ENCODE measurements at regions not wholly inside any gene's neighbourhood (a gene's known extent, or its start where the extent isn't known, plus 50 kb on each side); places are given as distances from the start of the nearest gene placed in this dataset.

- H3K4me1 ChIP-seq (replicated peaks in 1 of 4; ENCODE audit: control insufficient read depth in 3 of 4, insufficient read depth in 4 of 4, low read length in 3 of 4): peaks cover 0 to 6% (median 5%) of the 10 kb centered on the region in 4 experiments; a peak in 2 of 7 replicates
- no peak overlapping the region for H3K4ac ChIP-seq (replicated peaks; ENCODE audit: insufficient read length, low read depth, low read length)
- ChIA-PET CTCF (ENCODE audit: partially characterized antibody) (interaction anchor here (0.6 to 2.0 kb wide), 21 partner anchors 9 to 273 kb away, joined by 3 to 13 read pairs (median 3); no protein-coding TSS in a partner anchor), POLR2A (ENCODE audit: partially characterized antibody) (interaction anchor here (1.6 kb wide), 1 partner anchor 9 kb away, joined by 4 read pairs; no protein-coding TSS in a partner anchor)
- no peak overlapping the region for H3K4me3 ChIP-seq (ENCODE audit: extremely low read depth in 1 of 4, insufficient read depth in 2 of 4, low read depth in 3 of 4, low read length in 4 of 4)
- no peak overlapping the region for H3K23ac ChIP-seq (ENCODE audit: insufficient read length)
- no peak overlapping the region for H4K8ac ChIP-seq (ENCODE audit: extremely low read depth, insufficient read depth, low read length)
- peak overlapping the region in 1 of 2 experiments; percentile 1; a peak in 1 of 4 replicates for H3K4me2 ChIP-seq (ENCODE audit: insufficient read depth in 1 of 2, low read depth in 2 of 2, low read length in 2 of 2)
- H3K56ac ChIP-seq (replicated peaks; ENCODE audit: insufficient read length, low read depth, low read length): no peak overlapping the region
- H4K5ac ChIP-seq (ENCODE audit: insufficient read length, low read depth, low read length): no peak overlapping the region
- H2BK5ac ChIP-seq (ENCODE audit: low read depth, low read length): no peak overlapping the region
- no peaks in the 10 kb centered on the region for H3K9me3 ChIP-seq (ENCODE audit: insufficient read depth in 2 of 2, low read depth in 1 of 2, low read length in 1 of 2)
- H3K23me2 ChIP-seq (ENCODE audit: low read depth, low read length): no peaks in the 10 kb centered on the region
- H2AK5ac ChIP-seq (ENCODE audit: low read depth, low read length): no peak overlapping the region
- FAIRE-seq (peak; percentile 91), DNase-seq (ENCODE audit: low read depth in 1 of 2, low spot score in 2 of 2) (peak; percentile 10 to 50)
- no peak overlapping the region for H4K91ac ChIP-seq (replicated peaks; ENCODE audit: insufficient read length, low read length)
- no peak overlapping the region for H3K14ac ChIP-seq (ENCODE audit: insufficient read length)
- no peak overlapping the region for H3K9ac ChIP-seq (replicated peaks in 1 of 4; ENCODE audit: extremely low read depth in 1 of 4, low read depth in 3 of 4, low read length in 3 of 4)
- H2BK15ac ChIP-seq (ENCODE audit: low read length): no peak overlapping the region
- no peaks in the 10 kb centered on the region for H3K79me1 ChIP-seq (ENCODE audit: low read depth, low read length)
- no peak overlapping the region for H2BK120ac ChIP-seq (replicated peaks; ENCODE audit: low read depth, low read length)
- H3K79me2 ChIP-seq (ENCODE audit: control insufficient read depth in 1 of 2, insufficient read depth in 2 of 2, low read length in 2 of 2): no peaks in the 10 kb centered on the region
- no peaks in the 10 kb centered on the region for H3K27me3 ChIP-seq (replicated peaks in 1 of 4; ENCODE audit: control insufficient read depth in 3 of 4, extremely low read depth in 1 of 4, insufficient read depth in 3 of 4, low read length in 3 of 4)
- H3K36me3 ChIP-seq (ENCODE audit: control insufficient read depth in 2 of 4, insufficient read depth in 4 of 4, low read length in 3 of 4): no peaks in the 10 kb centered on the region
- H2AFZ ChIP-seq (ENCODE audit: low read length): peak overlapping the region; percentile 88
- no peak overlapping the region for H2BK12ac ChIP-seq (ENCODE audit: low read depth, low read length)
- WGBS, 2 experiments (ENCODE audit: extremely low coverage in 1 of 2, insufficient coverage in 1 of 2, insufficient read length in 1 of 2, insufficient replicate concordance in 2 of 2, low coverage in 1 of 2, low lambda C conversion rate in 2 of 2, missing lambda C conversion rate in 1 of 2): 46% methylated on average over 8 of the region's 8 CpGs; no CpG with 5 or more reads in 1 of the 2 experiments
- no peak overlapping the region for H3K18ac ChIP-seq (ENCODE audit: extremely low read depth, low read length)
- no peaks in the 10 kb centered on the region for H4K20me1 ChIP-seq (replicated peaks in 1 of 2; ENCODE audit: control insufficient read depth in 1 of 2, insufficient read depth in 2 of 2, low read length in 2 of 2)
- H2BK20ac ChIP-seq (ENCODE audit: low read length): no peak overlapping the region
- no peak overlapping the region for H3K27ac ChIP-seq (ENCODE audit: low read depth, low read length)
- TF ChIP-seq CTCF (IDR thresholded peaks at IDR 0.05; ENCODE audit: control extremely low read depth in 1 of 3, insufficient read depth in 1 of 3, low read depth in 1 of 3, low read length in 3 of 3): peak in 2 of 3 experiments; percentile 49 to 72; a peak in 3 of 4 replicates
Observed at GRCh38 chr12:127893895-127894609, 372.9 kb upstream of the TMEM132C start.
